Choroid plexus epithelial cell (primary cell): ENCODE measurements at regions not wholly inside any gene's neighbourhood (a gene's known extent, or its start where the extent isn't known, plus 50 kb on each side); places are given as distances from the start of the nearest gene placed in this dataset.

ENCODE experiments used
- DNase-seq: peaks from one replicate; pipeline ENCODE4 v3.0.0-alpha.2; 2010; ENCODE audit warnings: low read depth
- H3K4me3 ChIP-seq: 2 replicates; pipeline ENCODE4 v1.5.1; 2011; ENCODE audit warnings: low read depth, mild to moderate bottlenecking, control low read depth, low read length, moderate library complexity
- TF ChIP-seq, protein P1 (sequence below): conservative IDR thresholded peaks from 2 replicates; pipeline ENCODE4 v1.5.1; 2011; ENCODE audit warnings: low read depth, mild to moderate bottlenecking, control low read depth, inconsistent platforms, low read length, moderate library complexity

DNA sequence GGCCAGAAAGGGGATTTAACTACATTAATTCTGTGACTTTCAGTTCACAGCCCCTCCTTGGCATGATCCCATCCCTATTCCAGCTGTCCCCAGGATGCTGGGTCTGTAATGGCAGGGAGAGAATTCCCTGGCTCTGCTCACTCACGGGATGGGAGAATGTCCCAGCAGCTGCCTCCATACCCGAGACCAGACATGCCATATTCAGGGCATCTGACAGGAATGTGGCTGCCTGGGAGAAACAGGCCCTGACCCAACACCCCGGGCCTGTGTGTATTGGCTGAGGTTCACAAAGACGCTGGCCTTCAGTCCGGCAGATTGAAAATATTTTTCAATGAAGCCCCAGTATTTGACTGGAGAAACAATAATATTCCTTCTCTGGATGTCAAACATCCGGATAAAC, 83.6 kb upstream of the SMAD3 start:
- no peak for DNase-seq
- TF ChIP-seq, protein P1, sequence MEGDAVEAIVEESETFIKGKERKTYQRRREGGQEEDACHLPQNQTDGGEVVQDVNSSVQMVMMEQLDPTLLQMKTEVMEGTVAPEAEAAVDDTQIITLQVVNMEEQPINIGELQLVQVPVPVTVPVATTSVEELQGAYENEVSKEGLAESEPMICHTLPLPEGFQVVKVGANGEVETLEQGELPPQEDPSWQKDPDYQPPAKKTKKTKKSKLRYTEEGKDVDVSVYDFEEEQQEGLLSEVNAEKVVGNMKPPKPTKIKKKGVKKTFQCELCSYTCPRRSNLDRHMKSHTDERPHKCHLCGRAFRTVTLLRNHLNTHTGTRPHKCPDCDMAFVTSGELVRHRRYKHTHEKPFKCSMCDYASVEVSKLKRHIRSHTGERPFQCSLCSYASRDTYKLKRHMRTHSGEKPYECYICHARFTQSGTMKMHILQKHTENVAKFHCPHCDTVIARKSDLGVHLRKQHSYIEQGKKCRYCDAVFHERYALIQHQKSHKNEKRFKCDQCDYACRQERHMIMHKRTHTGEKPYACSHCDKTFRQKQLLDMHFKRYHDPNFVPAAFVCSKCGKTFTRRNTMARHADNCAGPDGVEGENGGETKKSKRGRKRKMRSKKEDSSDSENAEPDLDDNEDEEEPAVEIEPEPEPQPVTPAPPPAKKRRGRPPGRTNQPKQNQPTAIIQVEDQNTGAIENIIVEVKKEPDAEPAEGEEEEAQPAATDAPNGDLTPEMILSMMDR: no peak
- no peak overlapping the region for H3K4me3 ChIP-seq

DNA sequence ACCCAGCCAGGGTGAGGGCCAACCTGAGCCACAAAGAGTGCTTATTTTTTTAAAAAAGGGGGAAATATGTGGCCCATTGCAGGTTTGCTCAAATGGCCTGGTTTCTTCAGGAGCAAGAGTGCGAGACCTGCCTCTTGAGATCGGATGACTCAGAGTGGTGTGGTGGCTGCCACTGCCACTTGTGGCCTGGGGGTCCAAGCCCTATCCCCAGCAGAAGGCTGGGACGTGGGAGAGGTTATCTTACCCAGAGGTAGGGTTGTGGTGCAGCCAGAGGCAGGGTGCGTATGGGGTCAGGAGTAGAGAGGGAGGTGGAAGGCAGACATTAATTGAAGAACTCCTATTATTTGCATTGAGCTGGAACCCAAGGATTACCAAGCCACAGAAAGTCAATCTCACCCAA, 83.2 kb upstream of the SMAD3 start:
- no peak overlapping the region for H3K4me3 ChIP-seq
- TF ChIP-seq, protein P1: no peak
- no peak for DNase-seq

DNA sequence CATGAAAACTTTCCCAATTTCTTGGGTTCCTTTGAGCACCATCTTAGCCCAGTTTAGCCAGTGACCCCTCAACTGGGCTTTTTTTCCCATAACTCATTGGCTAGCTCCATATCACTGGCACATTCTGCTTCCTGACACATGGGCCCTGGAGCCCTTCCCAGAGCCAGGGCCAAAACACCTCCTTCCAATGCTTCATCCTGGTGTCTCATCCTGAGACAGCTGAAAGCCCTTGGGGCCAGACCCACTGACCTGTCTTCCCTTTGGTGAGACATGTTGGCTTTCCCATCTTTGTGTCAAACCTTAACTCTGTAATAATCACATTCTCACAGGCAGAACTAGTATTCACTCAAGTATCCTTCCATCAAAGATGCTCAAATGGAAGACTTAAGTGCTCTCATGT, 82.6 kb upstream of the SMAD3 start:
- TF ChIP-seq, protein P1: no peak
- DNase-seq: no peak
- no peak overlapping the region for H3K4me3 ChIP-seq

DNA sequence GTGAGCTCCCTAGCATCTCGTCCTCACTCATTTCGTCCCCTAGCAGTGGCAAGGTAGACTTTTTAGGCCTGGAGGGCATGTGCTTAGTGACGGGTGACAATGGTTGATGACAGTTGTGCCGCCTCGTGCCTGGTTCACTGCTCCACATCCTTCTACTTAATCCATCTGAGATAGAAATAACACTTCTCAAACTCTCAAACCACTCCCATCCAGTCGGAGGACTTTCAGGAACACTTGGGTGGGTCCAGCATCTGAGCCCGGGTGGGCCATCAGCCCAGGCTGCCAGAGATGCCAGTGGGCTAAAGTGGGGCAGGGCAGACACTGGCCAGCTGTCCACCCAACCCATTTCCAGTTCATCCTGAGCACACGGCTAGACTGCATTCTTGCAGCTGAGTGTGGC, 79.7 kb upstream of the SMAD3 start:
- DNase-seq: no peak
- TF ChIP-seq, protein P1: no peak
- H3K4me3 ChIP-seq: no peak overlapping the region

DNA sequence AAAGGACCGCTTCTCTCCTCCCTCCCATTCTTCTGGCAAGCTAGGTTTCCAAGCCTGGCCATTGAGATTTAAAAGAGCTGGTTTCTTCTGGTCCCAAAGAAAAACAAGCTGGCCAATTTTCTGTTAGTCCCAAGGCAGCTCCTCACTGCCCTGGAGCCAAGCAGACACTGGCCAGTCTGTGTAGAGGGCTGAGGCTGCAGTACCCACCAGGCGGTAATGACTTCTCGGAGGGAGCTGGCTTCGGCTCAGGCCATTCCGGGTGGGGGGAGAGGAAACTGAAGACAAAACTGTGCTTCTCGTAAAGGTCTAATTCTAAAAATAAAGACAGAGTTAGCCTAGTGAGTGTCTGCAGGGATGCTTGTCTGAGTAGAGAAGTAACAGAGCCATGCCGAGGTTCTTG, 78.5 kb upstream of the SMAD3 start:
- no peak for DNase-seq
- TF ChIP-seq, protein P1: no peak
- H3K4me3 ChIP-seq: no peak overlapping the region

DNA sequence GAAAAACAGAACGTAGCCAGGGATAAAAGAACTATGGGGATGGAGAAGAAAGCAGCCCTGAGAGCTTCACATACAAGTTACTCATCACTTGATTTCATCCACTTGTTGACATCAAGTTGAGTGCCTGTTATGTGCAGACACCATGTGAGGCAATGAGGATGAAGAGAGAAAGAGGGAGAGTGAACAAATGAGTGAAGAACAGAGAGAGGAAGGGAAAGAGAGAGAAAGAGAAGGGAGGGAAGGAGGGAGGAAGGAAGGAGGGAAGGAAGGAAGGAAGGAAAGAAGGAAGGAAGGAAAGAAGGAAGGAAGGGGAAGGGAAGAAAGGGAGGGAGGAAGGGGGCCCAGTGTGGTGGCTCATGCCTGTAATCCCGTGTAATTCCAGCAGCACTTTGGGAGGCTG, 72.3 kb upstream of the SMAD3 start:
- no peak for DNase-seq
- TF ChIP-seq, protein P1: no peak
- no peak overlapping the region for H3K4me3 ChIP-seq

DNA sequence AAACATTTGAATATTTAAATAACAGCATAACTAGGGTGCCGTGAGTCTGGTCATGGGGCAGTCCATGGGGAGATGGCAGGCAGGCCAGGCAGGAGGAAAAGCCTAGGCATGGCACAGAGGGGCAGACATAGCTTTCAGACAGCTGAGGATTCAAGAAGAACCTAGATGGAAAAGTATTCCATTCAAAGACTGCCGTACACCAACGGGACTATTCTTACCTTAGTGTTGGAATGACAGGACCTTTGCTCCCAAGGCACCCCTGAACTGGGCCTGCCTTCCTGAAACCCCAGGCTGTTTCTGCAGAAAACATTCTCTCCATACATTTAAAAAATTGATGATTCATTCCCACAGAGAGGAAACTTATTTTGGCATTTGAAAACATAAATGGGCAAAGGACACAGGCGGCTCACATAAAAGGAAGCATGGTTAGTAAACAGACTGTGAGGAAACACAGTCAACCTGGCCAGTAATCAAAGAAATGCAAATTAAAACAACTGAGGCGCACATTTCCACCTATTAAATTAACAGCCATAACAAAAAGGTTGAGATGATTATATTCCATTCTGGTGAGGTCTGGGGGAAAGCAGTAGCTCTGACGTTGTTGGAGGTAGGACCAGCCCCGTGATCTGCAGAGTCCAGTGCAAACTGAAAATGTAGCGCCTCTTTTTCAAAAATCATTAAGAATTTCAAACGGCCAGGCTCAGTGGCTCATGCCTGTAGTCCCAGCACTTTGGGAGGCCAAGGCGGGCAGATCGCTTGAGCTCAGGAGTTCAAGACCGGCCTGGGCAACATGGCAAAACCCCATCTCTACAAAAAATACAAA, 71.3 kb upstream of the SMAD3 start:
- TF ChIP-seq, protein P1: no peak
- no peak overlapping the region for H3K4me3 ChIP-seq
- DNase-seq: no peak
